Endothelial cell of umbilical vein (primary cell): ENCODE measurements at regions not wholly inside any gene's neighbourhood (a gene's known extent, or its start where the extent isn't known, plus 50 kb on each side); places are given as distances from the start of the nearest gene placed in this dataset.

Source experiments
- BruUV-seq: library from RNA; stranded (reverse); fragments of 400-500 nt; replicated peaks from 2 replicates; lab custom pipeline; 2021; lab: Mats Ljungman, UMichigan
- CTCF ChIA-PET: fragments of 300-600, 350-600 bp; sonication (Branson Sonifier 250); formaldehyde crosslinking; loops from one replicate; lab custom pipeline; 2021; ENCODE audit warnings: antibody characterized with exemption, inconsistent platforms; lab: Charles Lee
- POLR2A ChIA-PET: fragments of 300-600, 350-600 bp; sonication (Branson Sonifier 250); formaldehyde crosslinking; loops from one replicate; lab custom pipeline; 2021; ENCODE audit warnings: antibody characterized with exemption, inconsistent platforms; lab: Charles Lee
- DNase-seq: peaks from one replicate; pipeline ENCODE4 v3.0.0-alpha.2; 2011; ENCODE audit warnings: low read depth, low spot score
- FAIRE-seq: peaks from 2 replicates; lab custom pipeline; 2011; peaks lifted over from hg19 to GRCh38; lab: Jason Lieb, UNC
- H2AFZ ChIP-seq: 2 replicates; pipeline ENCODE4 v1.6.0; 2012; ENCODE audit warnings: low read depth, low read length, control low read depth, inconsistent platforms
- H3K27ac ChIP-seq: 2 replicates; pipeline ENCODE4 v1.5.1; 2011; ENCODE audit warnings: low read depth, mild to moderate bottlenecking, control low read depth, low read length, moderate library complexity; ENCODE audit not compliant: insufficient read depth
- H3K27me3 ChIP-seq, 2 experiments: 2 replicates each; pipeline versions ENCODE4 v1.6.0 to v1.6.1; 2011; ENCODE audit warnings: low read length in 2 of 2, mixed read lengths in 1 of 2; ENCODE audit not compliant: control insufficient read depth in 2 of 2, insufficient read depth in 2 of 2
- H3K36me3 ChIP-seq, 2 experiments: 2 replicates in 1 of 2; 3 replicates in 1 of 2; pipeline ENCODE4 v1.5.1; 2011; ENCODE audit warnings: low read length in 2 of 2, mild to moderate bottlenecking in 1 of 2, moderate library complexity in 1 of 2; ENCODE audit not compliant: control insufficient read depth in 2 of 2, insufficient read depth in 2 of 2; ENCODE audit errors: extremely low read depth in 1 of 2
- H3K4me1 ChIP-seq: 3 replicates; pipeline ENCODE4 v1.5.1; 2011; ENCODE audit warnings: mild to moderate bottlenecking, low read length; ENCODE audit not compliant: control insufficient read depth, insufficient read depth; ENCODE audit errors: extremely low read depth
- H3K4me2 ChIP-seq: 2 replicates; pipeline ENCODE4 v1.6.1; 2011; ENCODE audit warnings: low read length, control low read depth, mixed read lengths; ENCODE audit not compliant: insufficient read depth
- H3K4me3 ChIP-seq, 3 experiments: fragments of 200-600 bp in 1 of 3; sonication (generic), shearing (Covaris generic) in 1 of 3; replicated peaks in 1 of 3; 2 replicates each; pipeline ENCODE4 v1.5.1; 2011 to 2016; ENCODE audit warnings: control low read depth in 3 of 3, low read length in 3 of 3, mild to moderate bottlenecking in 2 of 3, inconsistent platforms in 1 of 3, low read depth in 1 of 3, moderate library complexity in 1 of 3; ENCODE audit not compliant: insufficient read depth in 1 of 3
- H3K79me2 ChIP-seq: 2 replicates; pipeline ENCODE4 v1.6.0; 2012; ENCODE audit warnings: low read length, inconsistent platforms; ENCODE audit not compliant: control insufficient read depth, insufficient read depth
- H3K9ac ChIP-seq: replicated peaks from 2 replicates; pipeline ENCODE3; 2011; ENCODE audit warnings: low read length, control low read depth; ENCODE audit not compliant: insufficient read depth; ENCODE audit errors: extremely low read depth
- H3K9me1 ChIP-seq: replicated peaks from 3 replicates; pipeline ENCODE4 v1.6.0; 2011; ENCODE audit warnings: mild to moderate bottlenecking, low read length; ENCODE audit not compliant: control insufficient read depth, insufficient read depth; ENCODE audit errors: extremely low read depth
- H3K9me3 ChIP-seq: replicated peaks from 2 replicates; pipeline ENCODE4 v1.5.1; 2012; ENCODE audit warnings: low read length, inconsistent platforms; ENCODE audit not compliant: control insufficient read depth, insufficient read depth
- H4K20me1 ChIP-seq: replicated peaks from 2 replicates; pipeline ENCODE3; 2011; ENCODE audit warnings: mild to moderate bottlenecking, low read length; ENCODE audit not compliant: control insufficient read depth, insufficient read depth; ENCODE audit errors: extremely low read depth
- EZH2 ChIP-seq: IDR thresholded peaks from 2 replicates; pipeline ENCODE4 v1.6.1; 2012; ENCODE audit warnings: borderline replicate concordance, low read depth, mild to moderate bottlenecking, moderate library complexity, low read length, inconsistent platforms; ENCODE audit not compliant: severe bottlenecking
- GATA2 ChIP-seq: IDR thresholded peaks from 2 replicates; pipeline ENCODE4 v1.7.0; 2011; ENCODE audit warnings: low read depth, mild to moderate bottlenecking, moderate library complexity, mixed read lengths, low read length; ENCODE audit not compliant: insufficient read length, insufficient read depth
- MYC ChIP-seq: IDR thresholded peaks from one replicate; pipeline ENCODE4 v1.6.1; 2011; ENCODE audit warnings: mild to moderate bottlenecking, low read depth, low read length
- POLR2A ChIP-seq: IDR thresholded peaks from 2 replicates; pipeline ENCODE4 v1.6.1; 2012; ENCODE audit warnings: low read depth, mild to moderate bottlenecking, control low read depth, low read length
- POLR2AphosphoS5 ChIP-seq: IDR thresholded peaks from 2 replicates; pipeline ENCODE4 v1.6.1; 2012; ENCODE audit warnings: low read depth, mild to moderate bottlenecking, control low read depth, low read length, moderate library complexity; ENCODE audit not compliant: insufficient read depth
- dilution Hi-C: fragments of 300-500 bp; cut with MboI; formaldehyde crosslinking; loops from one replicate; pipeline ENCODE4 v1.15.0; 2019; ENCODE audit warnings: low sequenced_read_pairs; ENCODE audit not compliant: extremely low pct_ligation_motif_present
- intact Hi-C: fragments of 100-400 bp; cut with micrococcal nuclease; formaldehyde crosslinking; loops from one replicate; pipeline ENCODE4 v1.10.0; 2022
- TF ChIP-seq, protein P1 (sequence below), 2 donors: IDR thresholded peaks; 1 replicate in 1 of 2; 2 replicates in 1 of 2; pipeline ENCODE4 v1.5.1; 2011; ENCODE audit warnings: low read length in 2 of 2, mild to moderate bottlenecking in 2 of 2, moderate library complexity in 2 of 2, control low read depth in 1 of 2, inconsistent platforms in 1 of 2, low read depth in 1 of 2; ENCODE audit not compliant: insufficient read depth in 1 of 2; ENCODE audit errors: extremely low read depth in 1 of 2

GRCh38 chr3:18901571-18901970, 246.7 kb upstream of the KCNH8 start:
- no peak overlapping the region for H3K4me2 ChIP-seq
- H2AFZ ChIP-seq, result no peak overlapping the region
- no peaks in the 10 kb centered on the region for H4K20me1 ChIP-seq
- BruUV-seq, result no TSS peak
- no peak for FAIRE-seq
- H3K4me1 ChIP-seq, result no peaks in the 10 kb centered on the region
- TF ChIP-seq, protein P1, sequence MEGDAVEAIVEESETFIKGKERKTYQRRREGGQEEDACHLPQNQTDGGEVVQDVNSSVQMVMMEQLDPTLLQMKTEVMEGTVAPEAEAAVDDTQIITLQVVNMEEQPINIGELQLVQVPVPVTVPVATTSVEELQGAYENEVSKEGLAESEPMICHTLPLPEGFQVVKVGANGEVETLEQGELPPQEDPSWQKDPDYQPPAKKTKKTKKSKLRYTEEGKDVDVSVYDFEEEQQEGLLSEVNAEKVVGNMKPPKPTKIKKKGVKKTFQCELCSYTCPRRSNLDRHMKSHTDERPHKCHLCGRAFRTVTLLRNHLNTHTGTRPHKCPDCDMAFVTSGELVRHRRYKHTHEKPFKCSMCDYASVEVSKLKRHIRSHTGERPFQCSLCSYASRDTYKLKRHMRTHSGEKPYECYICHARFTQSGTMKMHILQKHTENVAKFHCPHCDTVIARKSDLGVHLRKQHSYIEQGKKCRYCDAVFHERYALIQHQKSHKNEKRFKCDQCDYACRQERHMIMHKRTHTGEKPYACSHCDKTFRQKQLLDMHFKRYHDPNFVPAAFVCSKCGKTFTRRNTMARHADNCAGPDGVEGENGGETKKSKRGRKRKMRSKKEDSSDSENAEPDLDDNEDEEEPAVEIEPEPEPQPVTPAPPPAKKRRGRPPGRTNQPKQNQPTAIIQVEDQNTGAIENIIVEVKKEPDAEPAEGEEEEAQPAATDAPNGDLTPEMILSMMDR (IDR thresholded peaks at IDR 0.05; ENCODE audit: extremely low read depth in 1 of 2, insufficient read depth in 1 of 2, low read depth in 1 of 2, low read length in 2 of 2), result no peak
- no peak for TF ChIP-seq MYC
- no peak for TF ChIP-seq POLR2AphosphoS5
- no peak for TF ChIP-seq EZH2
- TF ChIP-seq POLR2A, result no peak
- dilution Hi-C loops, result no loop called here
- intact Hi-C loops, result no loop called here
- DNase-seq, result no peak
- ChIA-PET POLR2A (no interaction called here), CTCF (no interaction called here)
- H3K79me2 ChIP-seq, result no peaks in the 10 kb centered on the region
- H3K9me1 ChIP-seq, result no peaks in the 10 kb centered on the region
- H3K9me3 ChIP-seq, result peaks cover 2% of the 10 kb centered on the region
- no peak overlapping the region for H3K4me3 ChIP-seq
- no peaks in the 10 kb centered on the region for H3K27me3 ChIP-seq
- no peak overlapping the region for H3K9ac ChIP-seq
- no peaks in the 10 kb centered on the region for H3K36me3 ChIP-seq
- no peak overlapping the region for H3K27ac ChIP-seq

DNA sequence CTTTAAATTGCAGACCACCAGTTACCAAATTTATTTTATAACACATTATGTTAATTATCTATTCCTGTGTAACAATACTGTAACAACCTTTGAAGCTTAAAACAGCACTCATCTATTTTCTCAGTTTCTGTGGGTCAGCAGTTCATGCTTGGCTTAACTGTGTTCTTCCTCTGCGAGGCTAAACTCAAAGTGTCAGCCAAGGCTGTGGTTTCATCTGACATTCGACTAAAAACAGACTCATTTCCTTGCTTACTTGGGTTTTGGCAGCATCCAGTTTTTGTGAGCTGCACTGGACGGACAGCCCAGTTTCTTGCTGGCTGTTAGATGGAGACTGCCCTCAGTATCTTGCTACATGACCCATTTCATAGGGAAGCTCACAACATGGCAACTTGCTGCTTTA, 247.3 kb upstream of the KCNH8 start:
- POLR2A ChIA-PET, result no interaction called here
- no peaks in the 10 kb centered on the region for H3K9me1 ChIP-seq
- H3K4me1 ChIP-seq, result no peaks in the 10 kb centered on the region
- TF ChIP-seq GATA2, result no peak
- no peak for TF ChIP-seq EZH2
- CTCF ChIA-PET, result no interaction called here
- H3K79me2 ChIP-seq, result no peaks in the 10 kb centered on the region
- no peak overlapping the region for H2AFZ ChIP-seq
- DNase-seq, result no peak
- no peaks in the 10 kb centered on the region for H3K27me3 ChIP-seq
- no peaks in the 10 kb centered on the region for H3K36me3 ChIP-seq
- H3K4me2 ChIP-seq, result no peak overlapping the region
- BruUV-seq, result no TSS peak
- H3K9ac ChIP-seq, result no peak overlapping the region
- dilution Hi-C loops, result no loop called here
- H3K9me3 ChIP-seq, result peaks cover 2% of the 10 kb centered on the region
- intact Hi-C loops, result no loop called here
- no peak overlapping the region for H3K4me3 ChIP-seq
- H4K20me1 ChIP-seq, result no peaks in the 10 kb centered on the region
- no peak for FAIRE-seq
- H3K27ac ChIP-seq, result no peak overlapping the region
